ENCODE measurements at regions not wholly inside any gene's neighbourhood (a gene's known extent, or its start where the extent isn't known, plus 50 kb on each side); places are given as distances from the start of the nearest gene placed in this dataset.
"Not testable (repeated sequence)": the region's sequence is repeated elsewhere in the genome, so short reads cannot be mapped to it uniquely, and the experiment has no call there.

DNA sequence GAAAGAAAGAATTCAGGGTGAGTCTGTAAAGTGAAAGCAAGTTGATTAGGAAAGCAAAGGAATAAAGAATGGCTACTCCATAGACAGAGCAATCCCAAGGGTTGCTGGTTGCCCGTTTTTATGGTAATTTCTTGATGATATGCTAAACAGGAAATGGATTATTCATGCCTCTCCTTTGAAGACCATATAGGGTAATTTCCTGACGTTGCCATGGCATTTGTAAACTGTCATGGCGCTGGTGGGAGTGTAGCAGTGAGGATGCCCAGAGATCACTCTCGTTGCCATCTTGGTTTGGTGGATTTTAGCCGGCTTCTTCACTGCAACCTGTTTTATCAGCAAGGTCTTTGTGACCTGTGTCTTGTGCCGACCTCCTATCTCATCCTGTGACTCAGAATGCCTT lies 287.4 kb upstream of the ERCC4 start:
- FAIRE-seq = not testable (repeated sequence)

DNA sequence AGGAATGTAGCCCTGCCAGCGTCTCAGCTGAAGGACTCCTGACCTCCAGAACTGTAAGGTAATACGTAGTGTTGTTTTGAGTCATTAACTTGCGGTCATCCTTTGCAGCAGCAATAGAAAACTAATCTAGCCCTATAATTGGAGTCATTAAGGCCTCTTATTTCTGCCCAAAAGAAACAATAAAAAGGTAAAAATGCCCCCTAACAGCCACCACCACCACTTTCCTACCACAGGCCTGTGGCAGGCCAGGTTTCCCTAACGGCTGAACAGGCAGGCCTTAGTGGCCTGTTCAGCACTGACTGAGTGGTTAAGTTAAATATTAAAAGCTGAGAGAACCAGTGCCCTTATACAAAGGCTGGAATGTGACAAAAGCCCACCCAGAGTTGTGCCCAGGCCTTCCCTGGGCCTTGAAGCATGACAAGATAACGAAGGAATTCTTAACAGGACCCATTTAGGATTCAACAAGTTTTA lies 286.5 kb upstream of the ERCC4 start:
- FAIRE-seq = no peak

DNA sequence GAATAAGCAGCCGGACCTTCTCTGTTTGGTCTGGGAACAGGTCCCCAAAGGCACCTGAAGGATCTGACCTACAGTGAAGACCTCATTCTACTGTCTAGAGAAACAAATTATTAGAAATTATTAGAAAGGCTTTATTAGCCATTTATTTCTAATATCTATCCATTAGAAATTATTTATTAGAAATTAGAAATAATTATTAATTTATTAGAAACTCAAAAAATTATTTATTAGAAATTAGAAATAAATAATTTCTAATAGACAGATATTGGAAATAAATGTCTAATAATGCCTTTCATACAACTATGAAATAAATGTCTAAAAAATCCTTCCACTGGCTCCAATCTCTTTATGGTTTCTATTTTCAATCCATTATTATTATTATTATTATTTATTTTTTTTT lies 285.7 kb upstream of the ERCC4 start:
- FAIRE-seq = no peak

DNA sequence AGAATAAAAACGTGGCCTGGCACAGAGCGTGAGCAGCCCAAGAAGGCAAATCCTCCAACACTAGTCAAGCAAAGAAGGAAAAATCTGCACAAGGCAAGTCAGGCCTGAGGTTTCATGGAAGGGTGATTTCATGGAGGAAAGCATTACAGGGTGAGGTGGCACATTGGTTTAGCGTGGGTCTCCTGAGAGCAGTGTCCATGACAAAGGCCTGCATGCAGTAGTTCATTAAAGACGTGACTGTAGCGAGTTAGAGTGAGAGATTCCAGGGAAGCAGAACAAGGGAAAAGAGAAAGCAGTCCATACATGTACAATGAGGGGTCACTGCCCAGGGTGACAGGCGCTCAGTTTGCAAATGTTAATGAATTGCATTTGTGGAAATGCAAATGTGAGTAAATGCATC lies 285.0 kb upstream of the ERCC4 start:
- no peak for FAIRE-seq

DNA sequence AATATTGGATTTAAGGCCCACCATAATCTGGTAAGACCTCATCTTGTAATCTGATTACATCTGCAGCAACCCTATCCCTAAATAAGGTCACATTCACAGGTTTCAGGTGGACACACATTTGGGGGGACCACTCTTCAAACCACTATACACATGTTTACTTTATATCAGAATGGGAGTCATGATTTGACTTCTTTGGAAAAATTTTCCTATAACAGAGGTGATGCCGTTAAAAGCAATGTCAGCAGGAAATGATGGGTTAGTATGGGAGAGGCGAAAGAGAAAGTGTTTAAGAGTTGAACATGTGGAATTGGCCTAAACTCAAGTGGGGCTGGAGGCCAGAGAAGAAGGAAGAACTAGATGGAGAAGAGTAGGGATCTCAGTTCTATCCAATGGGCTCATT lies 281.7 kb upstream of the ERCC4 start:
- FAIRE-seq = no peak

DNA sequence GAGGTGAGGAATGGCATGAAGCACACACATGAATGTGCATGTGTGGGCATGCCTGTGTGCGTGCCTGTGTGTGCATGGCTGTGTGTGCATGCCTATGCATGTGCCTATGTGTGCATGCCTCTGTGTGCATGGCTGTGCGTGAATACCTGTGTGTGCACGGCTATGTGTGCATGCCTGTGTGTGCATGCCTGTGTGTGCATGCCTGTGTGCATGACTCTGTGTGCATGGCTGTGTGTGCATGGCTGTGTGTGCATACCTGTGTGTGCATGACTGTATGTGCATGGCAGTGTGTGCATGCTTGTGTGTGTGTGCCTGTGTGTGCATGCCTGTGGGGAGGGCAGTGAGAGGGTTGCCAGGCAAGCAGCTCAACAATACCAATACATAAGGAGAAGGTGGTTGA lies 276.5 kb upstream of the ERCC4 start:
- no peak for FAIRE-seq

DNA sequence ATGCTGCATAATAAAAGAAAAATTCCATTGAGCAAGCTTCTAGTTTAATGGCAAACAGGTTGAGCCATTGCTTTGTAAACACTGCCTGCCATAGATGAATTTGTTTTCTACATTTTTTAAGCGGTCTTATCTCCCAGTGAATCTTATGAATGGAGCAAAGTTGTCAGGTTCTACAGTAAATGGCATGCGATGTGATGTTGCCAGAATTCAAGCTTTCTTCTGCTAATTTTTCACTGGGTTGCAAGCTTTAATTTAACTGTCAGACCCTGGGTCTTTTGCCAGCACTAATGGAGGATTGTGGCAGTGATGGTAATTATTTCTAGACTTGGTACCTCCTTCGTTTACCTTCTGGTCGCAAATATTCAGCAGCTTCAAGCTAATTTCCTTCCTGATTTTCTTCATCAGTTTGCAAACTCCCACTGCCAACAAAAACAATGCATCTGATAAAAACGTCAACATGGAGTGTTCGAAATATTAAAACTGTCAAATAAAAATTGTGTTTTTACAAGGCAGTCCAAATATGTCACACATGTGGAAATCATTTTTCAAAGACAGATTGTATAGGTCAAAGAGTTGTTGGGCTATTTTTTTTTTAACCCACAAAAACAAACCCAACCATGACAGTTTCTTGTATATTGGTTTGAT lies 274.2 kb upstream of the ERCC4 start:
- no peak for FAIRE-seq

DNA sequence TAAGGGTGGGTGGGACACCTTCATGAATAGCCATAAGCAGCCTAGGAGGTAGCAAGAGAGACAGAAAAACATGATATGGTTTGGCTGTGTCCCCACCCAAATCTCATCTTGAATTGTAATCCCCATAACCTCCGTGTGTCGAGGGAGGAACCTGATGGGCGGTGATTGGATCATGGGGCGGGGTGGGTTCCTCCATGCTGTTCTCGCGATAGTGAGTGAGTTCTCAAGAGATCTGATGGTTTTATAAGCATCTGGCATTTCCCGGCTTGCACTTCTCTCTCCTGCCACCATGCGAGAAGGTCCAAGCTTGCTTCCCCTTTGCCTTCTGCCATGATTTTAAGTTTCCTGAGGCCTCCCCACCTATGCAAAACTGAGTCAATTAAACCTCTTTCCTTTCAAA lies 259.1 kb upstream of the ERCC4 start:
- no peak for FAIRE-seq

DNA sequence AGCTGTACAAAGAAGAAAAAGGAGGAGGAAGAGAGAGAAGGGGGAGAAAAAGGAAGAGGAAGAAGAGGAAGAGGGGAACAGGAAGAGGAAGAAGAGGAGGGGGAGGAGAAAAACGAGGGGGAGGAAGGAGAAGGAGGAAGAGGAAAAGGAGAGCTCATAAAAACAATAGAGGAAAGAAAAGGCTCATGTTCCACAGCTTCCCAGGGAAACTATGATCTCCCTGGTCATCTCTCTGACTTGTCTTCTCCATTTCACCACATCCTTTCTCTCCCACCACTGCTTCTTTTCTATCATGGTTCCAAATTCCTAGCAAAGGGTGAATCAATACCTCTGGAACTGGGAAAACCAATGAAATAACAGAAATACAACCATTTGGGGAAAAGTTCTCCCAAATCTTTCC lies 254.1 kb upstream of the ERCC4 start:
- FAIRE-seq = no peak

DNA sequence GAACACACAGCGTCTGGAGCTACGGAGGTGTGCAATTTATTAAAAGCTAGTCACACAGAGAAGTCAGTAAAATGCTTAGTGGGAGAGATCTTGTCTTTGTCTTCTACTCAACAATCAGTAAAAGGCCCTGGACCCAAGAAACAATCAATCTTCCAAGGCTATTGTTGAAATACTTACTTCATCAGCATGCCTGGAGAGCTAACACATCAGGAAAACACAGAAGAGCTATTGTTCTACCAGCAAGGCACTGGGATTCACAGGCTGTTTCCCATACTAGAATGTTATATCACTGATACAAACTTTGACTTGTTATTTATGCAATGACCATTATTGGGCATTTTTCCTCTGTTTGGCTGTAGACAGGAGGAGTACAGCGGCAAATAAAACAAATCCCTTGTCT lies 247.8 kb upstream of the ERCC4 start:
- FAIRE-seq = no peak

DNA sequence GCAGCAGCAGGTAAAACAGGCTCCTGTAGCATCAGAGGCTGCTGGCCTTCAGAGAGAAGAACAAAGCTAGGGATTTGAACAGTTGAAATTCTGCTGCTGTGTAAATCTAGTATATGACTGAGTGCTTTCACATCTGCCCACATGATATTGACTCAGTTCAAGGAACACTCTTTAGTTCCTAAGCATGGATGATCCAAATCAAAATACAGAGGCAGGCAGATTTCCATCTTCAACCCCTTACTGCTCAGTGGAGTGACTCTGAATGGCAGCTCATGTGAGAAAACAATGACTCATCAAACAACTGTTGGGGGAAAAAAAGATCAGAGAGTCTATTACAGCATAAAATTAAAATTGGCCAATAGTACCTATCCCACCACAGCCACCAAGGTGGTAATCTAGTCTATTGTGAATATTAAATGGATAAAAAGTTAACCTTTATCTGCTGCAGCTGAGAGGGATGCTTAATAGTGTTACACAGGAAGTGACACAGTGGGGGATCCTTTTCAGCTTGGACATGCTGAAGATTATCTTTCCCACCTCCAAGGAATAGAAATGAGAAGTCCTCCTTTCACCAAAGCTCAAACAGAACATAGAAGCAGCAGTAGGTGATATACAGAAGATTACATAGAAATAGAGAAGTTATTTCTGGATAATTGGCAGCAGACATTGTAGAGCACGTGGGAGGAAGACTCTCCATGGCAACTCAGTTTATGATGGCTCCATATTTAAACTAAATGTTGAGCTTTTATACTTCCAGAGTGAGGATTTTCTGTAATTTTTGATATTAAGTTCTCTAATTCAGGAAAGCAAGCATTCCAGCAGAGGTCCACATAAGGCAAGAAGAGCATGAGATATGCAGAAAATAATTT lies 239.7 kb upstream of the ERCC4 start:
- no peak for FAIRE-seq

DNA sequence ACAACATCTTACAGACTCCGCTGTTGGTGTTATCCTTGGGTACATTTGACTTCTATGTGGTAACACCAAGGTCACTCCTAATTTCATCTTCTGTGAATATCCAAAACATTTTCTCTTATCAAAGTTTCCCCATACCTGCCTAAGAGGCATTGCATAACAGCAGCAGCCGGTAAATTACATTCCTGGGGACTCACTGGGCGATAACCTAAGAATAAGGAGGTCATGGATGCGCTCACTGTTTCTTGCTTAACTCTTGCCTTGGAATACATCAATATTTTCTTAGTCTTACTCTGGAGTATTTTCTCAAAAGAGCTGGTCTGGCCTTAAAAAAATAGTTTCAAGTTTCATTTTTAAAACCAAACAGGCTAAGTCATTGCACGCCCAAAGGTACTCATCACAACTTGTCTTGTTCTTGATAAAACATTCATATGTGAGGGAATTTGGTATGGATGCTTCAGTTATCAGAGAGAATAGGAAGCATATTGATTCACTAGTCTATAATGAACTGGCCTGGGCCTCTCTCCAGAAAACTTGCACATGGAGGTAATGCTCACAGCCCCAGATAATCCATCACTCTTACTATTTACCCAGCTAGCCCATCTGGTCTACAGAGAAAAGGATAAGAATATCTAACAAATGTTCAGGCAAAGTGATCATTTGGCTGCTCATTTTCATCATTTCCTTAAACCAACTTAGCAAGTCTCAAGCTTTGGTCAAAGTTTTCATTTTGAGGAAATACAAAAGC lies 235.0 kb upstream of the ERCC4 start:
- FAIRE-seq = no peak

DNA sequence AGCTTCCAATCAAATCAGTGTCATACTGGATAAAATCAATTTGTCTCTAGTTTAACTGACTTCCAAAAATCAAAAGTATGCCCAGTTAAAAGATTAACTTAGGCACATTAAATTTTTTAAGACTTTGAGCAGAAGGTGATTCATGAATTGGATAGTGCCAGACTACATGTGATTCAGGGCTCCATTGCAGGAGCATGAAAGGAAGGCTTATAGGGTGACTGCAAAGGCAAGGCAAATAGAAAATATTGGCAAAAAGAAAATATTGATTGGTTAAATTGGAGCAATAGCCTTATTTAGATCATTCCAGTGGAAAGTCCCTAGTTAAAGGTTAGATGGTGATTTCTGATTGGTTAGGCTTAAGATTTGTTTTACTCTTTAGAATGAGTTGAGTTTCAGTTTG lies 223.9 kb upstream of the ERCC4 start:
- no peak for FAIRE-seq

DNA sequence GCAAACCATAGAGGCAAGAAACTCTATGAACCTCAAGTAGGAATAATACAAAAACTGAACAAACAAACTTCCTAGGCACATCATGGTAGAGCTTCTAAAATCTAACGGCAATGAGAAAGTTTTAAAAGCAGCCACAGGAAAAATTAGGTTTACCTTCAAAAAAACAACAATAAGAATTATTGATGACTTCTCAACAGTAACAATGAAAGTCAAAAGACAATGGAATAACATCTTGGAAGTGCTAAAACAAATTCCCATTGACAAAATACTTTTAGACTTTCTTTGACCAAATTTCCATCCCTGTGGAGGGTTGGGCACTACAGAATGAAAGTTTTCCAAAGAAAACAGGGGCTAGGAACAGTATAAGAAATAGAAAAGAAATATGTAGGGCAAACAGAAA lies 222.9 kb upstream of the ERCC4 start:
- no peak for FAIRE-seq

DNA sequence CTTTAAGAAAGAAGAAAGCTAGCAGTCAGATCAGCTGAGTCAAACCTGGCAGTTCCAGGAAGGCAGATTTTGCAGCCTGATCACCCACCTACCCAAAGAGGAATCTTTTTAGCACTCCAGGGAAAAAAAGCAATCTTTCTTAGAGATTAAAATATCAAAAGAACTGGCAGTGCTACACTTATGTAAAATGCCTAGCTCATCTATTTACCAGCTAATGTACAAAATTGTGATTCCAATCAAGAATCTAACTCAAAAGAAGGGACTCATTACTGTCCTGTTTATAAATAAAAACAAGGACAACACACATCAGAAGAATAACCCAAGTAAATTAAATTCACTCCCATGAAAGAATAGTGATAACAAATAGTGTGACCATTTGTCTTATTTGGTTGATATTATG lies 222.4 kb upstream of the ERCC4 start:
- no peak for FAIRE-seq

DNA sequence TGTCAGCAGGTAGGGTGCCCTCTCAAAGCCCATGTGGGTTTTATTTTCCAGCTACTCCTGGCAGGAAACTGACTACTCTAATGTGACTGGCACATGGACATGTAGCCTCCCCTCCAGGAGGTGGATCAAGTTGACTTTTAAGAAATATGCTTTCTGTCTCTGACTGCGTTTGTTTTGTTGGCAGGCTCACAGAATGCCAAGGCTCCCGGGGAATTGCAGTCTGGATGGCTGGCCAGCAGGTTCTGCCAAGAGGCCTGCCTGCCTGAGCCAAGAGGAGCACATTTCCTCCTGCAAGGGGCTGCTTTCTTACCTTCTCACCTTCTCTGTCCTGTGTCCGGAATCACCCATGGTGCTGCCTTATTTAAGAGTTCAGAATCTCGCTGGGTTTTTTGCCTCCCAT lies 217.3 kb upstream of the ERCC4 start:
- FAIRE-seq = no peak

DNA sequence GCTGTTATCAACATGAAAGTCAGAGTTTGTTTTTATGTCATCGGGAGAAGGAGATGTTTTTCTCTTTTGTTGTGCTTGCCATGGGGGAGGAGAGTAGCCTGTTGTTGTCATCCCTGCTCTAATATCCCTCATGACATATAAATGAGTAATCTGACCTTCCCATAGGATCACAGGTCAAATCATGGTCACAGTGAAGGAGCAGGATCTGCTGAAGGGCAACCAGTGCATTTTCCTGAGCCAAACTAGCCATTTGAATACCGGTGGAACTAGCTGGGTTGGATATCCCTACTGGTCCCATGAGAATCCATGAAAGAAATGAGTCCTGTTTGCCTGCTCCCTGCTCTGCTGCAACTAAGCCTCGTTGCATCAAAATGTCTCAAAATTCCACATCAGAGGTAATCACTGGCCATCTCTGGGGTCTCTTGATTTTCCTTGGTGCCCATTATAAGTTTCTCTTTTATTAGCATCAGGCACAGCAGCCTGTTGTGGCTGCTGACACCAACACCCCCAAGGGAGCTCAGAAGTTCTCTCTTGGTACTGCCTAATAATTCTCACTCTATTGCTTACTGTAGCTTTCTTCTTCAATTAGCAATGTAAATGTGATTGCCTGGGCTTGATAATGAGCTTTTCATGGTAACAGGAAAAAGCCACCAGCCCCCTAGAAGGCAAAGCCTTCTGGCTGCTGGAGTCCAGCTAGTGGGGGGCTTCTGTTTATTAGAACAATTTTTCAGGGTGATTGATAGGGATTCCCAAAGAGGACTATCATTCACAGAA lies 211.4 kb upstream of the ERCC4 start:
- no peak for FAIRE-seq

DNA sequence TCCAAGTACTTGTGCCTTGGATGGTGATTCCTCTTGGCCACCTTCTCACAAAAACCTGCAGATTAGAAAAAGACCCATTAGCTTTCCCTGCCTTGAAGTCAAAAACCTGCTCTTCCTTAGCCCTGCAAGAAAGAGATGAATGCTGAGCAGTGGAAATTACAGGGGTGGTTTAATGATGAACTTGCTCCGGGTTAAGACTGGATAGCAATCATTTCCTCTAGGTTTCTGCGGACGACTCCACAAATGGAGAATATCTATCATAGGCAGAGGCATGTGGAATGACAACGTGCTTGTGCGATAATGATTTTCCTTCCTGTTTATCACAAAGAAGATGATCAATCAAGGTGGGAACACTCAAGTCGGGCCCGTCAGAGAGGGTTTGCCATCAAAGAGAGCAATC lies 201.2 kb upstream of the ERCC4 start:
- FAIRE-seq = no peak

DNA sequence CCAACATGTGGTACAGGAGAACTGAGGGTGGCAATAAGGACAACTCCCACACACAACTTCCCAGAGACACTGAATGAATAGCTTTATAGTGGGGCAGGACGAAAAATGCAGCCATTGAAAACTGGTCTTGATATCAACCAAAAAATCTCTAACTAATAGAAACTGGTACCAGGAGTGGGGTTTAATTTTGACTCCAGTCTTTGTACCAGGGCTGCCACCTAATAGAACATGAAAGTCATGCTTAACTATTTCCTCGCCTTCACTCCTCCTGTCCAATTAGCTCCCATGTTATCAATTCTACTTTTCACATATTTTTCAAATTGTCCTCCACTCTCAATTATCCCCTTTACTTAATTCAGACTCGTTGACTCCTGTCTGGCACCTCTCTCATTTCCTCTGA lies 192.0 kb upstream of the ERCC4 start:
- no peak for FAIRE-seq

DNA sequence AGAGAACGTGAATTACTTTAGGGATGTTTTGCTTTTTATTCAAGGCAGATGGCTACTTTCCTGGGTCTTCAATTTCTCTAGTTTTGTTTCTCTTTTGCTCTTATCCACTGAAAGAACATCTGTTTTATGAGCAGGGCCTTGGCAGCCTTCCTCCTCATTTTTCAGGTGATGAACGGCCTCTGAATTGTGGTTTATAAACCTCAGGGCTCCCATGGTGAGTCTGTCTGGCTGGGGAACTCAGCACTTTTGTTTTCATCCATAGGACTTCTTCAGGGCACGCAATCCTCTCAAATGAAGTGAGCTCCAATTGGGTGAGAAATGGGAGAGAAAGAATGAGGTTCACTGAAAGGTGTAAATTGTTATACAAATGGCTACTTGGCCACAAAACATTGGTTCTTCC lies 186.4 kb upstream of the ERCC4 start:
- FAIRE-seq = no peak

DNA sequence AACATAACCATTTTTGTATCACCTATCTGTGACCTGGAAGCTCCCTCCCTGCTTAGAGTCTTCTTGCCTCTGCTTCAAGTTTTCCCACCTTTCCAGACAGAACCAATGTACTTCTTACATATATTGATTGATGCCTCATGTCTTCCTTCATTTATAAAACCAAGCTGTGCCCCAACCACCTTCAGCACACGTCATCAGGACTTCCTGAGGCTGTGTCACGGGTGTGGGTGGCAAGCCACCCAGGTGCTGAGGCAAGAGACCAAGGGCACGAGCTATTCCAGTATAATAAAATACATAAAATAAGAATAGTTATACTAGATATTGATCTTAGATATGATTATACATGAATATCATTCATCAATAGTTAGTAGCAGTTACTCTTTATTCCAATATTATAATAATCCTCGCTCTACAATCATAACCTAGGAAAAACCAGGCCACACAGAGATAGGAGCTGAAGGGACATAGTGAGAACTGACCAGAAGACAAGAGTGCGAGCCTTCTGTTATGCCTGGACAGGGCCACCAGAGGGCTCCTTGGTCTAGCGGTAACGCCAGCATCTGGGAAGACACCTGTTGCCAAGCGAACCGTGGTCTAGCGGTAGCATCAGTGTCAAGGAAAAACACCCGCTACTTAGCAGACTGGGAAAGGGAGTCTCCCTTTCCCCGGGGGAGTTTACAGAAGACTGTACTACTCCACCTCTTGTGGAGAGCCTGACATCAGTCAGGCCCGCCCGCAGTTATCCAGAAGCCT lies 180.2 kb upstream of the ERCC4 start:
- not testable (repeated sequence) for FAIRE-seq

DNA sequence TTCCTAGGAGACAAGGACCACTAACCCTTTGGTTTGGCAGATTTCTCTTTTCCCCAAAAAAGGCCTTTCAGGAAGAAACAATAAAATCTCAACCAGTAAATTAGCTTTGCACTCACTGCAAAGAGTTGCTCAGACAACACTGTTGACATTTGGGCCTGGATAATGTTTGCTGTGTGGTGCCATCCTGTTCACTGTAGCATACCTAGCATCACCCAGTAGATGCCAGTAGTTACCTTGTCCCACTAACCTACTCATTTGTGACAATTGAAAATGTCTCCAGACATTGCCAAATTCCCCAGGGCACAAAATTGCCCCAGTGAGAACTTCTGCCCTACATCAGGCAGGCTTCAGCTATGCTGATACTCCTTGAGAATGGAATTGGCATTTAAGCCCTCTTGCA lies 177.0 kb upstream of the ERCC4 start:
- FAIRE-seq = no peak

Data from TTC549 (cell line).